ENCODE measurements at regions not wholly inside any gene's neighbourhood (a gene's known extent, or its start where the extent isn't known, plus 50 kb on each side); places are given as distances from the start of the nearest gene placed in this dataset.
"Not testable (repeated sequence)": the region's sequence is repeated elsewhere in the genome, so short reads cannot be mapped to it uniquely, and the experiment has no call there.

GRCh38 chr13:68890101-68890500 lies 1217.5 kb upstream of the ATXN8OS start:
- H3K9me3 Mint-ChIP-seq = peaks cover 14% of the 10 kb centered on the region
- not testable (repeated sequence) for H3K27ac Mint-ChIP-seq; H3K4me3 Mint-ChIP-seq; ATAC-seq; H3K4me1 Mint-ChIP-seq; H3K36me3 Mint-ChIP-seq; DNase-seq (ENCODE audit: low spot score in 2 of 2)

GRCh38 chr13:68888832-68889231 lies 1218.8 kb upstream of the ATXN8OS start:
- DNase-seq (ENCODE audit: low spot score in 2 of 2) (no peak), ATAC-seq (no peak)
- no peak overlapping the region for H3K27ac Mint-ChIP-seq
- H3K4me3 Mint-ChIP-seq = no peak overlapping the region
- no peaks in the 10 kb centered on the region for H3K36me3 Mint-ChIP-seq
- H3K4me1 Mint-ChIP-seq = no peaks in the 10 kb centered on the region
- H3K9me3 Mint-ChIP-seq = peaks cover 14% of the 10 kb centered on the region

GRCh38 chr13:68872338-68872737 lies 1235.3 kb upstream of the ATXN8OS start:
- H3K36me3 Mint-ChIP-seq = no peaks in the 10 kb centered on the region
- DNase-seq (ENCODE audit: low spot score in 2 of 2) = no peak
- H3K4me3 Mint-ChIP-seq = no peak overlapping the region
- H3K27ac Mint-ChIP-seq = no peak overlapping the region
- ATAC-seq = no peak
- peaks cover 14% of the 10 kb centered on the region for H3K9me3 Mint-ChIP-seq
- no peaks in the 10 kb centered on the region for H3K4me1 Mint-ChIP-seq

- Mint-ChIP-seq H3K9me3 (peaks cover 23% of the 10 kb centered on the region), H3K36me3 (no peaks in the 10 kb centered on the region), H3K4me1 (no peaks in the 10 kb centered on the region), H3K27ac (no peak overlapping the region), H3K4me3 (no peak overlapping the region)
- ATAC-seq = no peak
- DNase-seq (ENCODE audit: low spot score in 2 of 2) = no peak
These were observed 1256.6 kb upstream of the ATXN8OS start for GRCh38 chr13:68851026-68851425.

GRCh38 chr13:68850160-68850559 lies 1257.5 kb upstream of the ATXN8OS start:
- H3K36me3 Mint-ChIP-seq = no peaks in the 10 kb centered on the region
- no peak overlapping the region for H3K4me3 Mint-ChIP-seq
- no peak overlapping the region for H3K27ac Mint-ChIP-seq
- DNase-seq (ENCODE audit: low spot score in 2 of 2) (no peak), ATAC-seq (no peak)
- H3K9me3 Mint-ChIP-seq = peaks cover 29% of the 10 kb centered on the region
- H3K4me1 Mint-ChIP-seq = no peaks in the 10 kb centered on the region

GRCh38 chr13:68846663-68847062 lies 1261.0 kb upstream of the ATXN8OS start:
- no peak for ATAC-seq
- peaks cover 30% of the 10 kb centered on the region for H3K9me3 Mint-ChIP-seq

GRCh38 chr13:68834375-68834774 lies 1273.3 kb upstream of the ATXN8OS start:
- no peak overlapping the region for H3K4me3 Mint-ChIP-seq
- H3K9me3 Mint-ChIP-seq = peaks cover 24% of the 10 kb centered on the region
- ATAC-seq = no peak
- no peaks in the 10 kb centered on the region for H3K36me3 Mint-ChIP-seq
- no peak overlapping the region for H3K27ac Mint-ChIP-seq
- no peak for DNase-seq (ENCODE audit: low spot score in 2 of 2)
- H3K4me1 Mint-ChIP-seq = no peaks in the 10 kb centered on the region

More at GRCh38 chr13:68846663-68847062, 1261.0 kb upstream of the ATXN8OS start:
- Mint-ChIP-seq H3K27ac (no peak overlapping the region), H3K4me3 (no peak overlapping the region), H3K36me3 (no peaks in the 10 kb centered on the region), H3K4me1 (no peaks in the 10 kb centered on the region)
- DNase-seq (ENCODE audit: low spot score in 2 of 2) = no peak

- ATAC-seq (no peak), DNase-seq (ENCODE audit: low spot score in 2 of 2) (no peak)
- Mint-ChIP-seq H3K9me3 (peaks cover 6% of the 10 kb centered on the region), H3K4me3 (no peak overlapping the region), H3K27ac (no peak overlapping the region), H3K36me3 (no peaks in the 10 kb centered on the region), H3K4me1 (no peaks in the 10 kb centered on the region)
These were observed 1290.9 kb upstream of the ATXN8OS start for GRCh38 chr13:68816715-68817114.

GRCh38 chr13:68813180-68813796 lies 1294.3 kb upstream of the ATXN8OS start:
- ATAC-seq (no peak), DNase-seq (ENCODE audit: low spot score in 2 of 2) (no peak)
- Mint-ChIP-seq H3K4me3 (no peak overlapping the region), H3K4me1 (no peaks in the 10 kb centered on the region), H3K27ac (no peak overlapping the region), H3K9me3 (peaks cover 7% of the 10 kb centered on the region), H3K36me3 (no peaks in the 10 kb centered on the region)

GRCh38 chr13:68810660-68811059 lies 1297.0 kb upstream of the ATXN8OS start:
- H3K36me3 Mint-ChIP-seq = no peaks in the 10 kb centered on the region
- no peak overlapping the region for H3K4me3 Mint-ChIP-seq
- DNase-seq (ENCODE audit: low spot score in 2 of 2) = no peak
- no peaks in the 10 kb centered on the region for H3K4me1 Mint-ChIP-seq
- peaks cover 4% of the 10 kb centered on the region for H3K9me3 Mint-ChIP-seq
- H3K27ac Mint-ChIP-seq = no peak overlapping the region
- no peak for ATAC-seq

GRCh38 chr13:68808456-68808855 lies 1299.2 kb upstream of the ATXN8OS start:
- Mint-ChIP-seq H3K36me3 (no peaks in the 10 kb centered on the region), H3K9me3 (peaks cover 4% of the 10 kb centered on the region), H3K4me1 (no peaks in the 10 kb centered on the region), H3K4me3 (no peak overlapping the region), H3K27ac (no peak overlapping the region)
- ATAC-seq = no peak
- no peak for DNase-seq (ENCODE audit: low spot score in 2 of 2)

- Mint-ChIP-seq H3K36me3 (no peaks in the 10 kb centered on the region), H3K4me3 (no peak overlapping the region), H3K27ac (no peak overlapping the region), H3K4me1 (no peaks in the 10 kb centered on the region), H3K9me3 (peaks cover 6% of the 10 kb centered on the region)
- DNase-seq (ENCODE audit: low spot score in 2 of 2) = no peak
- no peak for ATAC-seq
These were observed 1301.5 kb upstream of the ATXN8OS start for GRCh38 chr13:68806125-68806524.

GRCh38 chr13:68784275-68784674 lies 1323.4 kb upstream of the ATXN8OS start:
- no peaks in the 10 kb centered on the region for H3K36me3 Mint-ChIP-seq
- H3K4me3 Mint-ChIP-seq = no peak overlapping the region
- peaks cover 21% of the 10 kb centered on the region for H3K9me3 Mint-ChIP-seq
- no peak overlapping the region for H3K27ac Mint-ChIP-seq
- ATAC-seq = no peak
- no peaks in the 10 kb centered on the region for H3K4me1 Mint-ChIP-seq
- DNase-seq (ENCODE audit: low spot score in 2 of 2) = no peak

- Mint-ChIP-seq H3K27ac (no peak overlapping the region), H3K9me3 (peaks cover 9% of the 10 kb centered on the region), H3K4me1 (no peaks in the 10 kb centered on the region), H3K4me3 (no peak overlapping the region), H3K36me3 (no peaks in the 10 kb centered on the region)
- no peak for DNase-seq (ENCODE audit: low spot score in 2 of 2)
- ATAC-seq = no peak
These were observed 1348.0 kb upstream of the ATXN8OS start for GRCh38 chr13:68759617-68760016.

- Mint-ChIP-seq H3K36me3 (no peaks in the 10 kb centered on the region), H3K4me1 (no peaks in the 10 kb centered on the region), H3K9me3 (peaks cover 15% of the 10 kb centered on the region), H3K27ac (no peak overlapping the region), H3K4me3 (no peak overlapping the region)
- ATAC-seq = no peak
- DNase-seq (ENCODE audit: low spot score in 2 of 2) = no peak
These were observed 1357.8 kb upstream of the ATXN8OS start for GRCh38 chr13:68749796-68750195.

GRCh38 chr13:68748038-68748437 lies 1359.6 kb upstream of the ATXN8OS start:
- H3K9me3 Mint-ChIP-seq = peaks cover 17% of the 10 kb centered on the region
- H3K27ac Mint-ChIP-seq = no peak overlapping the region
- no peak overlapping the region for H3K4me3 Mint-ChIP-seq
- ATAC-seq = no peak
- DNase-seq (ENCODE audit: low spot score in 2 of 2) = no peak
- no peaks in the 10 kb centered on the region for H3K4me1 Mint-ChIP-seq
- no peaks in the 10 kb centered on the region for H3K36me3 Mint-ChIP-seq

- peaks cover 14% of the 10 kb centered on the region for H3K9me3 Mint-ChIP-seq
- no peaks in the 10 kb centered on the region for H3K4me1 Mint-ChIP-seq
- no peak overlapping the region for H3K27ac Mint-ChIP-seq
- no peaks in the 10 kb centered on the region for H3K36me3 Mint-ChIP-seq
- ATAC-seq = no peak
- no peak overlapping the region for H3K4me3 Mint-ChIP-seq
- no peak for DNase-seq (ENCODE audit: low spot score in 2 of 2)
These were observed 1362.1 kb upstream of the ATXN8OS start for GRCh38 chr13:68745502-68745901.
